MCF 10A (cell line): ENCODE measurements at regions not wholly inside any gene's neighbourhood (a gene's known extent, or its start where the extent isn't known, plus 50 kb on each side); places are given as distances from the start of the nearest gene placed in this dataset.

Source experiments
- BruUV-seq: library from RNA; stranded (reverse); fragments of 400-500 nt; replicated peaks from 2 replicates; lab custom pipeline; 2021; lab: Mats Ljungman, UMichigan
- CTCF ChIA-PET: fragments of 300-600 bp; sonication (Branson Sonifier 250); formaldehyde crosslinking; extraction: SDS; loops from one replicate; lab custom pipeline; 2021; ENCODE audit warnings: antibody characterized with exemption, inconsistent platforms; lab: Yijun Ruan, JAX
- POLR2A ChIA-PET: fragments of 300-600, 350-650 bp; sonication (Branson Sonifier 250); formaldehyde crosslinking; extraction: SDS; loops from one replicate; lab custom pipeline; 2020; ENCODE audit warnings: antibody characterized with exemption, inconsistent platforms; lab: Yijun Ruan, JAX
- DNase-seq: peaks from one replicate; pipeline ENCODE4 v3.0.0-alpha.2; 2018; ENCODE audit not compliant: unreplicated experiment
- H3K27ac Mint-ChIP-seq: one replicate; pipeline ENCODE4 v1.8.0; 2022; ENCODE audit warnings: mild to moderate bottlenecking, low read depth, mixed read lengths; ENCODE audit not compliant: unreplicated experiment
- H3K27me3 Mint-ChIP-seq: one replicate; pipeline ENCODE4 v1.8.0; 2022; ENCODE audit warnings: mixed read lengths; ENCODE audit not compliant: insufficient read depth, unreplicated experiment
- H3K36me3 Mint-ChIP-seq: one replicate; pipeline ENCODE4 v1.8.0; 2022; ENCODE audit warnings: mild to moderate bottlenecking, moderate library complexity, mixed read lengths; ENCODE audit not compliant: insufficient read depth, unreplicated experiment
- H3K4me1 Mint-ChIP-seq: one replicate; pipeline ENCODE4 v1.8.0; 2022; ENCODE audit warnings: mixed read lengths; ENCODE audit not compliant: insufficient read depth, unreplicated experiment
- H3K4me3 Mint-ChIP-seq: one replicate; pipeline ENCODE4 v1.8.0; 2022; ENCODE audit warnings: mild to moderate bottlenecking, moderate library complexity, mixed read lengths; ENCODE audit not compliant: unreplicated experiment
- H3K9me3 Mint-ChIP-seq: one replicate; pipeline ENCODE4 v1.8.0; 2022; ENCODE audit warnings: mixed read lengths; ENCODE audit not compliant: unreplicated experiment
- intact Hi-C: fragments of 100-400 bp; cut with micrococcal nuclease; formaldehyde crosslinking; loops from 2 replicates; pipeline ENCODE4 v1.14.1; 2022
- TF ChIP-seq, protein P1 (sequence below): fragments of 200-600 bp; IDR thresholded peaks from one replicate; pipeline ENCODE4 v1.8.0; 2022; ENCODE audit warnings: antibody characterized with exemption, mild to moderate bottlenecking; ENCODE audit not compliant: unreplicated experiment

DNA sequence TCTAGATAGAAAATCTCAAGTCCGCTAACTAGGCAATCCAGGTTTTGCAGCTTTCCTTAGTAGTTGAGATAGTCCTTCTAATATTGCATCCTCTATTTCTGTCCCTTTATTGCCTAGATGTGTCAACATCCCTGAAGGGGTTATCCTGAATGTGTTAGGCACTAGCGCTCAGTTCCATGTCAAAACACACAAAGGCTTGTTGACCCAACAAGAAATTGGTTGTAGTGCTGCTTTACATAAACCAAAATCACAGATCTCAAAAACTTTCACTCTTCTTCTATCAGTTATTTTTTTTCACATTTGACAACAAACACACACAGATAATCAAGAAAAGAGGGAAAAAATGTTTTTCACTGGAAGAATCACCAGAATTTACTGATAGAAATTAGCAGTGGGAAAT, 51.4 kb upstream of the SOX2 start:
- Mint-ChIP-seq H3K27me3 (no peaks in the 10 kb centered on the region), H3K9me3 (no peaks in the 10 kb centered on the region), H3K27ac (no peak overlapping the region), H3K4me3 (no peak overlapping the region), H3K4me1 (peaks cover 5% of the 10 kb centered on the region), H3K36me3 (no peaks in the 10 kb centered on the region)
- no peak for DNase-seq
- CTCF ChIA-PET, result no interaction called here
- no TSS peak for BruUV-seq
- POLR2A ChIA-PET, result interaction anchor here (0.9 kb wide), 1 partner anchor 30 kb away, joined by 3 read pairs; no protein-coding TSS in a partner anchor
- intact Hi-C loops, result no loop called here
- TF ChIP-seq, protein P1, sequence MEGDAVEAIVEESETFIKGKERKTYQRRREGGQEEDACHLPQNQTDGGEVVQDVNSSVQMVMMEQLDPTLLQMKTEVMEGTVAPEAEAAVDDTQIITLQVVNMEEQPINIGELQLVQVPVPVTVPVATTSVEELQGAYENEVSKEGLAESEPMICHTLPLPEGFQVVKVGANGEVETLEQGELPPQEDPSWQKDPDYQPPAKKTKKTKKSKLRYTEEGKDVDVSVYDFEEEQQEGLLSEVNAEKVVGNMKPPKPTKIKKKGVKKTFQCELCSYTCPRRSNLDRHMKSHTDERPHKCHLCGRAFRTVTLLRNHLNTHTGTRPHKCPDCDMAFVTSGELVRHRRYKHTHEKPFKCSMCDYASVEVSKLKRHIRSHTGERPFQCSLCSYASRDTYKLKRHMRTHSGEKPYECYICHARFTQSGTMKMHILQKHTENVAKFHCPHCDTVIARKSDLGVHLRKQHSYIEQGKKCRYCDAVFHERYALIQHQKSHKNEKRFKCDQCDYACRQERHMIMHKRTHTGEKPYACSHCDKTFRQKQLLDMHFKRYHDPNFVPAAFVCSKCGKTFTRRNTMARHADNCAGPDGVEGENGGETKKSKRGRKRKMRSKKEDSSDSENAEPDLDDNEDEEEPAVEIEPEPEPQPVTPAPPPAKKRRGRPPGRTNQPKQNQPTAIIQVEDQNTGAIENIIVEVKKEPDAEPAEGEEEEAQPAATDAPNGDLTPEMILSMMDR, result no peak

DNA sequence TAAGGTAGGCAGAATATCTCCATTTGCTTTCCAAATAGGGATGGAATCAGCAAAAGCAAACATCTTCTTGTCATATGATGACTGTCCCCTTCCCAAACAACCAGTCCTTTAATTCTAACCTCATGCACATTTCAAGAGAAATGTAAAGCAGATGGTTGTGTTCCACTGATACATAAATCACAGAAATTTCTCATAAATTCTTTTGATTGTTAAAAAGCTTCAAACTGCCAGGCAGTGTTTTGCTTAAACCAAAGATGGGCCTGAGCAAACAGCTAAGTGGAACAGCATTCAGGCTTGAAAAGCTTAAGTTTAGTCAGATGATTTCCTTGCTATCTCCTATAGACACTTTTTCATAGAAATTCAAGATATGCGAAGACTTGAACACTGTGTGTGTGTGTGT, 74.3 kb upstream of the SOX2 start:
- no peak for DNase-seq
- TF ChIP-seq, protein P1, result no peak
- intact Hi-C loops, result no loop called here
- Mint-ChIP-seq H3K27ac (peak overlapping the region; percentile 73), H3K9me3 (no peaks in the 10 kb centered on the region), H3K4me3 (no peak overlapping the region), H3K27me3 (no peaks in the 10 kb centered on the region), H3K36me3 (no peaks in the 10 kb centered on the region), H3K4me1 (peaks cover 17% of the 10 kb centered on the region)
- CTCF ChIA-PET, result interaction anchor here (0.6 kb wide), 2 partner anchors 300 to 356 kb away, joined by 3 read pairs; no protein-coding TSS in a partner anchor
- BruUV-seq, result no TSS peak
- POLR2A ChIA-PET, result interaction anchor here (1.5 kb wide), 1 partner anchor 13 kb away, joined by 4 read pairs; no protein-coding TSS in a partner anchor

DNA sequence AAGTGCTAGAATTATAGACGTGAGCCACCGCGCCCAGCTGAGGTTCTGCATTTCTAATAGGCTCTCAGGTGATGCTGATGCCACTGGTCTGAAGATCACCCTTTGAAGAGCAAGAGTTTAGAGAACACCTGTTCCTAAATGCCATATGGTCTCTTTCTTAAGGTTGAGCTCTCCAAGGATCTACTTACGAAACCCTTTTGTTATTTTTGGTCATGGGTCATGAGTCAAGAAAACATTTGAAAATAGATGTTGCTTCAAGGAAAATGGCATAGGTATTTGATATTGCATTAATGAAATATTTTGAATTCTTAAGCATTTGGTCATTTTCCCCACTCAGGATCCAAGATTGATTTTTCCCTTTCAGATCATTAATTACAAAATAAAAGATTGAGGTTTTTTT, 74.7 kb upstream of the SOX2 start:
- TF ChIP-seq, protein P1, result no peak

DNA sequence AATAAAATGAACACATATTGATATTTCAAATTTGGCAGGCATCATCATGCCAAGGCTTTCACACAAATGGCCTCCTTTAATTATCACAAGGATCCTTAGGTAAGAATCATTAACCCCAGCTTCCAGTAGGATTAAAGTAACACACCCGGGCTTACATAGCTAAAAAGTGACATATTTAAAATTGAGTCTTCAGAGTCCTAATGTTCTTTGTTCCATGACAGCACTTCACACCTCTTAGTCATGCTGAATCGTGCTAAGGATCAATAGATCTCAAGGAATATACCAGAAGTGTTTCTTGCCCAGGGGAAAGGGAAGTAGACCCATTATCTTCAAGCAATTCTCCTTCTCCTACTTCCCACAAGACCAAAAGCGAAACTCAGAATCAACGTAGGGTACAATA, 76.6 kb upstream of the SOX2 start:
- Mint-ChIP-seq H3K9me3 (no peaks in the 10 kb centered on the region), H3K27me3 (no peaks in the 10 kb centered on the region), H3K27ac (no peak overlapping the region), H3K36me3 (no peaks in the 10 kb centered on the region), H3K4me3 (no peak overlapping the region), H3K4me1 (peaks cover 17% of the 10 kb centered on the region)
- intact Hi-C loops, result no loop called here
- BruUV-seq, result no TSS peak
- ChIA-PET POLR2A (interaction anchor here (0.5 kb wide), 1 partner anchor 9 kb away, joined by 3 read pairs; no protein-coding TSS in a partner anchor), CTCF (interaction anchor here (0.6 to 1.2 kb wide), 2 partner anchors 67 to 308 kb away, joined by 3 read pairs; no protein-coding TSS in a partner anchor)
- TF ChIP-seq, protein P1, result no peak
- no peak for DNase-seq

More for the DNA sequence above, 74.7 kb upstream of the SOX2 start:
- H3K9me3 Mint-ChIP-seq, result no peaks in the 10 kb centered on the region
- intact Hi-C loops, result no loop called here
- peaks cover 17% of the 10 kb centered on the region for H3K4me1 Mint-ChIP-seq
- H3K36me3 Mint-ChIP-seq, result no peaks in the 10 kb centered on the region
- BruUV-seq, result no TSS peak
- no peaks in the 10 kb centered on the region for H3K27me3 Mint-ChIP-seq
- no peak overlapping the region for H3K4me3 Mint-ChIP-seq
- CTCF ChIA-PET, result interaction anchor here (0.6 to 0.7 kb wide), 2 partner anchors 356 to 455 kb away, joined by 3 read pairs; no protein-coding TSS in a partner anchor
- POLR2A ChIA-PET, result interaction anchor here (1.5 kb wide), 1 partner anchor 12 kb away, joined by 4 read pairs; no protein-coding TSS in a partner anchor
- peak overlapping the region; percentile 73 for H3K27ac Mint-ChIP-seq
- peak; percentile 38 for DNase-seq
